ENCODE measurements at regions not wholly inside any gene's neighbourhood (a gene's known extent, or its start where the extent isn't known, plus 50 kb on each side); places are given as distances from the start of the nearest gene placed in this dataset.

- TF ChIP-seq, protein P1, sequence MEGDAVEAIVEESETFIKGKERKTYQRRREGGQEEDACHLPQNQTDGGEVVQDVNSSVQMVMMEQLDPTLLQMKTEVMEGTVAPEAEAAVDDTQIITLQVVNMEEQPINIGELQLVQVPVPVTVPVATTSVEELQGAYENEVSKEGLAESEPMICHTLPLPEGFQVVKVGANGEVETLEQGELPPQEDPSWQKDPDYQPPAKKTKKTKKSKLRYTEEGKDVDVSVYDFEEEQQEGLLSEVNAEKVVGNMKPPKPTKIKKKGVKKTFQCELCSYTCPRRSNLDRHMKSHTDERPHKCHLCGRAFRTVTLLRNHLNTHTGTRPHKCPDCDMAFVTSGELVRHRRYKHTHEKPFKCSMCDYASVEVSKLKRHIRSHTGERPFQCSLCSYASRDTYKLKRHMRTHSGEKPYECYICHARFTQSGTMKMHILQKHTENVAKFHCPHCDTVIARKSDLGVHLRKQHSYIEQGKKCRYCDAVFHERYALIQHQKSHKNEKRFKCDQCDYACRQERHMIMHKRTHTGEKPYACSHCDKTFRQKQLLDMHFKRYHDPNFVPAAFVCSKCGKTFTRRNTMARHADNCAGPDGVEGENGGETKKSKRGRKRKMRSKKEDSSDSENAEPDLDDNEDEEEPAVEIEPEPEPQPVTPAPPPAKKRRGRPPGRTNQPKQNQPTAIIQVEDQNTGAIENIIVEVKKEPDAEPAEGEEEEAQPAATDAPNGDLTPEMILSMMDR (IDR thresholded peaks at IDR 0.05; ENCODE audit: insufficient read depth, low read depth, low read length, missing control alignments): peak; percentile 66
- H3K4me3 ChIP-seq (ENCODE audit: low read length): no peak overlapping the region
- peak; percentile 72 for DNase-seq (ENCODE audit: low read depth)
Observed at GRCh38 chr10:2978111-2978510, 89.2 kb upstream of the PFKP start.

DNA sequence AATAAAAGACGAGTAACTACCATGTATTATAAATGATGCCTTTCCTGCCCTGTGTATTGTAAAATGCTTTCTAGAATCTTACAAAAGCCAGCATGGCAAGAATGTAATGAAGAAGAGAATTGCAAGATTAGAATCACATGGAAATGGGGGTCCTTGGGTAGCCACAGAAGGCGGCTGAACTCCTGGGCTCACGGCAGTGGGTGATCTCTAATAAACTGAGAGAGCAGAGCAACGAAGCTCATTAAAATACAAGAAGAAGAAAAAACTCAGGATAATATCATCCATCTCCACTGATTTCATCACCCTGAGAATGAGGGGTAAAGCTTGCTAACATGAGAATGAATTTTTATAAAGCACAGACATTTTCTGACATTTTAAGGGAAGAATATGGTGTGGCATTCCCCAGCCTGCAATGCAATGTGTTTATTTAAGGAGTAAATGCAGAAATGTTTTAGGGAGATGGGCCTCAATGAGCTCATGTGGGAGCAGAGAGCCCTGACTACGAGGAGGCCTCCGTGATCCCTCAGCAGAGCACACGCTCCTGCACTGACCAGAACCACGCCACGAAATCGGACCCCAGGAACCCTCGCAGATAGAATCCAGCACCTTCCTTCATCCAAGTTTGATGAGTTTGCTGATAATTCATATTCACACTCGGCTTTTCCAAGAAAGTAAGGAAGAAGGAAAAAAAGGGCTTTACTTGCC lies 92.7 kb upstream of the PFKP start:
- DNase-seq (ENCODE audit: low read depth): no peak
- no peak overlapping the region for H3K4me3 ChIP-seq (ENCODE audit: low read length)
- TF ChIP-seq, protein P1 (IDR thresholded peaks at IDR 0.05; ENCODE audit: insufficient read depth, low read depth, low read length, missing control alignments): no peak

DNA sequence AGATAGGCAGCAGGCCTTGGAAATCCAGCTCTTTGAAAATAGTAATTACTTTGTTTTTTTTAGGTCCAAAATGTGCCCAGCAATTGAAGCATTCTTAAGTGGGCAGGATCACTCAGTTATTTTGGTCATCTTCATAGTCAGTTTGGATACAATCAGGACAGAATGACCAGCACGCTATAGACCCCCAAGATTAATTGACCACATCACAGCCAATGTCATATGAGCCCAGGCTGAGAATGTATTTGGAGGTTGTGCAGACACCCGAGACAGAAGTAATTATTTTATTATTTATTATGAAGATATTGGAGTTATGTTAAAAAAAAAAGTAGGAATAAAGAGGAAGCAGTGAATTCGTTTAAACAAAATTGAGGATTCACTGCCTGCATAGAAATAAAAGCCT lies 93.3 kb upstream of the PFKP start:
- no peak overlapping the region for H3K4me3 ChIP-seq (ENCODE audit: low read length)
- TF ChIP-seq, protein P1 (IDR thresholded peaks at IDR 0.05; ENCODE audit: insufficient read depth, low read depth, low read length, missing control alignments): no peak
- DNase-seq (ENCODE audit: low read depth): no peak

- TF ChIP-seq, protein P1 (IDR thresholded peaks at IDR 0.05; ENCODE audit: insufficient read depth, low read depth, low read length, missing control alignments): no peak
- no peak for DNase-seq (ENCODE audit: low read depth)
- H3K4me3 ChIP-seq (ENCODE audit: low read length): no peak overlapping the region
Observed at GRCh38 chr10:2972810-2973209, 94.5 kb upstream of the PFKP start.

GRCh38 chr10:2972216-2972615 lies 95.1 kb upstream of the PFKP start:
- TF ChIP-seq, protein P1 (IDR thresholded peaks at IDR 0.05; ENCODE audit: insufficient read depth, low read depth, low read length, missing control alignments): no peak
- no peak overlapping the region for H3K4me3 ChIP-seq (ENCODE audit: low read length)
- DNase-seq (ENCODE audit: low read depth): no peak

- H3K4me3 ChIP-seq (ENCODE audit: low read length): no peak overlapping the region
- TF ChIP-seq, protein P1 (IDR thresholded peaks at IDR 0.05; ENCODE audit: insufficient read depth, low read depth, low read length, missing control alignments): no peak
- DNase-seq (ENCODE audit: low read depth): no peak
Observed at GRCh38 chr10:2970190-2970823, 97.0 kb upstream of the PFKP start.

All from epithelial cell of esophagus (primary cell).